ENCODE measurements at regions not wholly inside any gene's neighbourhood (a gene's known extent, or its start where the extent isn't known, plus 50 kb on each side); places are given as distances from the start of the nearest gene placed in this dataset.

DNA sequence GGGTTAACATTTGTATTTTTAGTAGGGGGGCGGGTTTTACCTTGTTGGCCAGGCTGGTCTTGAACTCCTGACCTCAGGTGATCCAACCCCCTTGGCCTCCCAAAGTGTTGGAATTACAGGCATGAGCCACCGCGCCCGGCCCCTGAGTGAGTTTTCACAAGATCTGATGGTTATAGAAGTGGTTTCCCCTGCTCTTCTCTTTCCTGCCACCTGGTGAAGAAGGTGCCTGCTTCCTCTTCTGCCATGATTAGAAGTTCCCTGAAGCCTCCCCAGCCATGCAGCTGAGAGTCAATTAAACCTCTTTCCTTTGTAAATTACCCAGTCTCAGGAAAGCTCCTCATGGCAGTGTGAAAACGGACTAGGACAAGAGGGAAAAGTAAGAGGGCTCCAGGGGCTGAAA lies 259.1 kb upstream of the PLET1 start:
- no peak for TF ChIP-seq POLR2A (IDR thresholded peaks at IDR 0.05)
- no peak for TF ChIP-seq POLR2AphosphoS5 (IDR thresholded peaks at IDR 0.05; ENCODE audit: insufficient read depth in 1 of 2, low read depth in 1 of 2)
- TF ChIP-seq, protein P1, sequence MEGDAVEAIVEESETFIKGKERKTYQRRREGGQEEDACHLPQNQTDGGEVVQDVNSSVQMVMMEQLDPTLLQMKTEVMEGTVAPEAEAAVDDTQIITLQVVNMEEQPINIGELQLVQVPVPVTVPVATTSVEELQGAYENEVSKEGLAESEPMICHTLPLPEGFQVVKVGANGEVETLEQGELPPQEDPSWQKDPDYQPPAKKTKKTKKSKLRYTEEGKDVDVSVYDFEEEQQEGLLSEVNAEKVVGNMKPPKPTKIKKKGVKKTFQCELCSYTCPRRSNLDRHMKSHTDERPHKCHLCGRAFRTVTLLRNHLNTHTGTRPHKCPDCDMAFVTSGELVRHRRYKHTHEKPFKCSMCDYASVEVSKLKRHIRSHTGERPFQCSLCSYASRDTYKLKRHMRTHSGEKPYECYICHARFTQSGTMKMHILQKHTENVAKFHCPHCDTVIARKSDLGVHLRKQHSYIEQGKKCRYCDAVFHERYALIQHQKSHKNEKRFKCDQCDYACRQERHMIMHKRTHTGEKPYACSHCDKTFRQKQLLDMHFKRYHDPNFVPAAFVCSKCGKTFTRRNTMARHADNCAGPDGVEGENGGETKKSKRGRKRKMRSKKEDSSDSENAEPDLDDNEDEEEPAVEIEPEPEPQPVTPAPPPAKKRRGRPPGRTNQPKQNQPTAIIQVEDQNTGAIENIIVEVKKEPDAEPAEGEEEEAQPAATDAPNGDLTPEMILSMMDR (IDR thresholded peaks at IDR 0.05), result no peak

All from vagina (tissue), 2 donors.